Suppressor macrophage treated with lipopolysaccharide for 4 hours (primary cell): ENCODE measurements at regions not wholly inside any gene's neighbourhood (a gene's known extent, or its start where the extent isn't known, plus 50 kb on each side); places are given as distances from the start of the nearest gene placed in this dataset.

Source experiments
- DNase-seq: peaks from one replicate; pipeline ENCODE4 v3.0.0-alpha.2; 2020

GRCh38 chr3:78004571-78004970 lies 964.7 kb downstream of the ROBO2 start:
- no peak for DNase-seq

GRCh38 chr3:78013653-78014052 lies 973.8 kb downstream of the ROBO2 start:
- DNase-seq: no peak

- no peak for DNase-seq
These were observed 976.0 kb downstream of the ROBO2 start for GRCh38 chr3:78015856-78016255.

- DNase-seq: no peak
These were observed 981.8 kb downstream of the ROBO2 start for GRCh38 chr3:78021710-78022109.

- no peak for DNase-seq
These were observed 982.3 kb downstream of the ROBO2 start for GRCh38 chr3:78022232-78022631.

GRCh38 chr3:78023257-78023656 lies 983.4 kb downstream of the ROBO2 start:
- DNase-seq: no peak

- no peak for DNase-seq
These were observed 986.0 kb downstream of the ROBO2 start for GRCh38 chr3:78025916-78026315.

GRCh38 chr3:78026318-78026828 lies 986.5 kb downstream of the ROBO2 start:
- DNase-seq: no peak

GRCh38 chr3:78029775-78030174 lies 989.9 kb downstream of the ROBO2 start:
- no peak for DNase-seq

GRCh38 chr3:78035131-78035641 lies 995.3 kb downstream of the ROBO2 start:
- DNase-seq: no peak

- DNase-seq: no peak
These were observed 1001.6 kb downstream of the ROBO2 start for GRCh38 chr3:78041486-78041885.

- no peak for DNase-seq
These were observed 1006.7 kb downstream of the ROBO2 start for GRCh38 chr3:78046566-78046965.

GRCh38 chr3:78048698-78049097 lies 1008.8 kb downstream of the ROBO2 start:
- no peak for DNase-seq

GRCh38 chr3:78049521-78049920 lies 1009.6 kb downstream of the ROBO2 start:
- DNase-seq: no peak

GRCh38 chr3:78050276-78051065 lies 1010.6 kb downstream of the ROBO2 start:
- DNase-seq: no peak

GRCh38 chr3:78052746-78053145 lies 1012.8 kb downstream of the ROBO2 start:
- DNase-seq: no peak

- DNase-seq: no peak
These were observed 1026.4 kb downstream of the ROBO2 start for GRCh38 chr3:78066287-78066686.

GRCh38 chr3:78070188-78070587 lies 1030.3 kb downstream of the ROBO2 start:
- no peak for DNase-seq

- DNase-seq: no peak
These were observed 1036.5 kb downstream of the ROBO2 start for GRCh38 chr3:78076379-78076778.

- DNase-seq: no peak
These were observed 1037.3 kb downstream of the ROBO2 start for GRCh38 chr3:78077178-78077577.

- DNase-seq: no peak
These were observed 1037.9 kb downstream of the ROBO2 start for GRCh38 chr3:78077842-78078241.

- DNase-seq: no peak
These were observed 1039.6 kb downstream of the ROBO2 start for GRCh38 chr3:78079514-78079913.

- DNase-seq: no peak
These were observed 1046.3 kb downstream of the ROBO2 start for GRCh38 chr3:78086150-78086549.

GRCh38 chr3:78087134-78087533 lies 1047.2 kb downstream of the ROBO2 start:
- DNase-seq: no peak

GRCh38 chr3:78088006-78088405 lies 1048.1 kb downstream of the ROBO2 start:
- DNase-seq: no peak
